ENCODE measurements at regions not wholly inside any gene's neighbourhood (a gene's known extent, or its start where the extent isn't known, plus 50 kb on each side); places are given as distances from the start of the nearest gene placed in this dataset.

GRCh38 chr13:65999411-65999810 is 1230.7 kb downstream of the PCDH9 start:
- no peaks in the 10 kb centered on the region for H3K4me1 Mint-ChIP-seq (ENCODE audit: unreplicated experiment)
- TF ChIP-seq, protein P1, sequence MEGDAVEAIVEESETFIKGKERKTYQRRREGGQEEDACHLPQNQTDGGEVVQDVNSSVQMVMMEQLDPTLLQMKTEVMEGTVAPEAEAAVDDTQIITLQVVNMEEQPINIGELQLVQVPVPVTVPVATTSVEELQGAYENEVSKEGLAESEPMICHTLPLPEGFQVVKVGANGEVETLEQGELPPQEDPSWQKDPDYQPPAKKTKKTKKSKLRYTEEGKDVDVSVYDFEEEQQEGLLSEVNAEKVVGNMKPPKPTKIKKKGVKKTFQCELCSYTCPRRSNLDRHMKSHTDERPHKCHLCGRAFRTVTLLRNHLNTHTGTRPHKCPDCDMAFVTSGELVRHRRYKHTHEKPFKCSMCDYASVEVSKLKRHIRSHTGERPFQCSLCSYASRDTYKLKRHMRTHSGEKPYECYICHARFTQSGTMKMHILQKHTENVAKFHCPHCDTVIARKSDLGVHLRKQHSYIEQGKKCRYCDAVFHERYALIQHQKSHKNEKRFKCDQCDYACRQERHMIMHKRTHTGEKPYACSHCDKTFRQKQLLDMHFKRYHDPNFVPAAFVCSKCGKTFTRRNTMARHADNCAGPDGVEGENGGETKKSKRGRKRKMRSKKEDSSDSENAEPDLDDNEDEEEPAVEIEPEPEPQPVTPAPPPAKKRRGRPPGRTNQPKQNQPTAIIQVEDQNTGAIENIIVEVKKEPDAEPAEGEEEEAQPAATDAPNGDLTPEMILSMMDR (IDR thresholded peaks at IDR 0.05) = no peak
- no peaks in the 10 kb centered on the region for H3K27me3 Mint-ChIP-seq (ENCODE audit: unreplicated experiment)
- no peak overlapping the region for H3K4me3 Mint-ChIP-seq (ENCODE audit: unreplicated experiment)
- no peak overlapping the region for H3K27ac Mint-ChIP-seq (ENCODE audit: unreplicated experiment)
- peaks cover 9% of the 10 kb centered on the region for H3K36me3 Mint-ChIP-seq (ENCODE audit: unreplicated experiment)
- DNase-seq (ENCODE audit: extremely low spot score, unreplicated experiment) = no peak
- H3K9me3 Mint-ChIP-seq (ENCODE audit: unreplicated experiment) = peaks cover 11% of the 10 kb centered on the region

GRCh38 chr13:65990684-65991083 is 1239.5 kb downstream of the PCDH9 start:
- no peak overlapping the region for H3K27ac Mint-ChIP-seq (ENCODE audit: unreplicated experiment)
- no peaks in the 10 kb centered on the region for H3K27me3 Mint-ChIP-seq (ENCODE audit: unreplicated experiment)
- H3K4me1 Mint-ChIP-seq (ENCODE audit: unreplicated experiment) = no peaks in the 10 kb centered on the region
- H3K9me3 Mint-ChIP-seq (ENCODE audit: unreplicated experiment) = no peaks in the 10 kb centered on the region
- no peaks in the 10 kb centered on the region for H3K36me3 Mint-ChIP-seq (ENCODE audit: unreplicated experiment)
- DNase-seq (ENCODE audit: extremely low spot score, unreplicated experiment) = no peak
- no peak overlapping the region for H3K4me3 Mint-ChIP-seq (ENCODE audit: unreplicated experiment)
- TF ChIP-seq, protein P1 (IDR thresholded peaks at IDR 0.05) = no peak

GRCh38 chr13:65985612-65986011 is 1244.5 kb downstream of the PCDH9 start:
- H3K4me1 Mint-ChIP-seq (ENCODE audit: unreplicated experiment) = no peaks in the 10 kb centered on the region
- no peak overlapping the region for H3K4me3 Mint-ChIP-seq (ENCODE audit: unreplicated experiment)
- no peak overlapping the region for H3K27ac Mint-ChIP-seq (ENCODE audit: unreplicated experiment)
- TF ChIP-seq, protein P1 (IDR thresholded peaks at IDR 0.05) = no peak
- no peaks in the 10 kb centered on the region for H3K27me3 Mint-ChIP-seq (ENCODE audit: unreplicated experiment)
- no peaks in the 10 kb centered on the region for H3K9me3 Mint-ChIP-seq (ENCODE audit: unreplicated experiment)
- no peak for DNase-seq (ENCODE audit: extremely low spot score, unreplicated experiment)
- no peaks in the 10 kb centered on the region for H3K36me3 Mint-ChIP-seq (ENCODE audit: unreplicated experiment)

DNA sequence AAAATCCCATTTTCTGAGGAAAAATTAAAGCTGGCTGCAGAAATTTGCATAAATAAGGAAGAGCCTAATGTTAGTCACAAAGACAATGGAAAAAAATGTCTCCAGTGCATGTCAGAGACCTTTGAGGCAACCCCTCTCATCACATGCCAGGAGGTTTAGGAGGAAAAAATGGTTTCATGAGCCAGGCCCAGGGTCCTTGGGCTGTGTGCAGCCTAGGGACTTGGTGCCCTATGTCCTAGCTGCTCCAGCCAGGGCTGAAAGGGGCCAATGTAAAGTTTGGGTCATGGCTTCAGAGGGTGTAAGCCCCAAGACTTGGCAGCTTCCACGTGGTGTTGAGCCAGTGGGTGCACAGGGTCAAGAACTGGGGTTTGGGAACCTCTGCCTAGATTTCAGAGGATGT is 1252.6 kb downstream of the PCDH9 start:
- Mint-ChIP-seq H3K27ac (ENCODE audit: unreplicated experiment) (no peak overlapping the region), H3K9me3 (ENCODE audit: unreplicated experiment) (peaks cover 5% of the 10 kb centered on the region), H3K27me3 (ENCODE audit: unreplicated experiment) (no peaks in the 10 kb centered on the region), H3K4me1 (ENCODE audit: unreplicated experiment) (peaks cover 9% of the 10 kb centered on the region), H3K4me3 (ENCODE audit: unreplicated experiment) (no peak overlapping the region), H3K36me3 (ENCODE audit: unreplicated experiment) (no peaks in the 10 kb centered on the region)
- DNase-seq (ENCODE audit: extremely low spot score, unreplicated experiment) = no peak
- TF ChIP-seq, protein P1 (IDR thresholded peaks at IDR 0.05) = no peak

- H3K27ac Mint-ChIP-seq (ENCODE audit: unreplicated experiment) = no peak overlapping the region
- DNase-seq (ENCODE audit: extremely low spot score, unreplicated experiment) = no peak
- no peaks in the 10 kb centered on the region for H3K27me3 Mint-ChIP-seq (ENCODE audit: unreplicated experiment)
- H3K4me3 Mint-ChIP-seq (ENCODE audit: unreplicated experiment) = no peak overlapping the region
- peaks cover 7% of the 10 kb centered on the region for H3K9me3 Mint-ChIP-seq (ENCODE audit: unreplicated experiment)
- H3K4me1 Mint-ChIP-seq (ENCODE audit: unreplicated experiment) = peaks cover 30% of the 10 kb centered on the region
- TF ChIP-seq, protein P1 (IDR thresholded peaks at IDR 0.05) = no peak
- H3K36me3 Mint-ChIP-seq (ENCODE audit: unreplicated experiment) = peaks cover 2% of the 10 kb centered on the region
These were observed 1258.6 kb downstream of the PCDH9 start for GRCh38 chr13:65971541-65971940.
